Panc1 (cell line): ENCODE measurements at regions not wholly inside any gene's neighbourhood (a gene's known extent, or its start where the extent isn't known, plus 50 kb on each side); places are given as distances from the start of the nearest gene placed in this dataset.

Source experiments
- ATAC-seq: fragments of 200-7000 bp; cut with Tn5 transposase; 2 replicates; pipeline ENCODE4 v1.9.1; 2020; ENCODE audit warnings: mild to moderate bottlenecking, moderate library complexity
- BruUV-seq: library from RNA; stranded (reverse); fragments of 400-500 nt; replicated peaks from 2 replicates; lab custom pipeline; 2021; lab: Mats Ljungman, UMichigan
- CTCF ChIA-PET: fragments of 300-600 bp; sonication (Branson Sonifier 250); formaldehyde crosslinking; loops from one replicate; lab custom pipeline; 2022; ENCODE audit warnings: antibody characterized with exemption; lab: Charles Lee
- POLR2A ChIA-PET: fragments of 300-600 bp; sonication (Branson Sonifier 250); formaldehyde crosslinking; loops from one replicate; lab custom pipeline; 2022; ENCODE audit warnings: antibody characterized with exemption; lab: Charles Lee
- DNase-seq: peaks from one replicate; pipeline ENCODE4 v3.0.0-alpha.2; 2010; ENCODE audit warnings: low read depth, low spot score
- H3K27ac ChIP-seq: 2 replicates; pipeline ENCODE4 v1.5.1; 2011; ENCODE audit warnings: mild to moderate bottlenecking, low read length, inconsistent platforms
- H3K27me3 ChIP-seq: fragments of 200-500 bp; sonication (Bioruptor generic); 2 replicates; pipeline ENCODE4 v1.6.0; 2014; ENCODE audit warnings: low read length, inconsistent platforms; ENCODE audit not compliant: control insufficient read depth, insufficient read depth
- H3K36me3 ChIP-seq: fragments of 200-500 bp; sonication (Bioruptor generic); 2 replicates; pipeline ENCODE4 v1.5.1; 2014; ENCODE audit warnings: inconsistent platforms, mild to moderate bottlenecking, low read length, moderate library complexity; ENCODE audit not compliant: control insufficient read depth, insufficient read depth
- H3K4me1 ChIP-seq: 2 replicates; pipeline ENCODE4 v1.5.1; 2011; ENCODE audit warnings: inconsistent platforms, mild to moderate bottlenecking, low read length, moderate library complexity; ENCODE audit not compliant: control insufficient read depth, insufficient read depth
- H3K4me3 ChIP-seq, 2 experiments: 2 replicates each; pipeline ENCODE4 v1.5.1; 2011 to 2012; ENCODE audit warnings: low read depth in 2 of 2, low read length in 2 of 2, mild to moderate bottlenecking in 2 of 2, inconsistent platforms in 1 of 2, moderate library complexity in 1 of 2
- H3K9me3 ChIP-seq: fragments of 200-500 bp; sonication (Bioruptor generic); 2 replicates; pipeline ENCODE4 v1.5.1; 2014; ENCODE audit warnings: low read depth, mild to moderate bottlenecking, inconsistent platforms, low read length, moderate library complexity; ENCODE audit not compliant: control insufficient read depth, insufficient read depth
- POLR2AphosphoS5 ChIP-seq: IDR thresholded peaks from 2 replicates; pipeline ENCODE4 v1.6.1; 2012; ENCODE audit warnings: mild to moderate bottlenecking, low read depth, low read length, moderate library complexity
- SIN3A ChIP-seq: IDR thresholded peaks from 2 replicates; pipeline ENCODE4 v1.6.1; 2012; ENCODE audit warnings: low read depth, mild to moderate bottlenecking, low read length, moderate library complexity, borderline replicate concordance; ENCODE audit not compliant: insufficient read depth
- TCF7L2 ChIP-seq: IDR thresholded peaks from 2 replicates; pipeline ENCODE4 v1.6.1; 2011; ENCODE audit warnings: mild to moderate bottlenecking, low read depth, low read length, inconsistent platforms
- in situ Hi-C: cut with HindIII; loops from 2 replicates; pipeline ENCODE4 v1.10.0; 2016; ENCODE audit warnings: low sequenced_read_pairs, low pct_unique_long_range_greater_than_20kb
- intact Hi-C: fragments of 100-400 bp; cut with micrococcal nuclease; formaldehyde crosslinking; loops from one replicate; pipeline ENCODE4 v1.10.0; 2022; ENCODE audit not compliant: unreplicated experiment
- TF ChIP-seq, protein P1 (sequence below), 2 experiments: IDR thresholded peaks; 2 replicates each; pipeline ENCODE4 v1.6.1; 2011 to 2012; ENCODE audit warnings: low read depth in 2 of 2, control low read depth in 1 of 2, low read length in 1 of 2, mild to moderate bottlenecking in 1 of 2, moderate library complexity in 1 of 2; ENCODE audit not compliant: insufficient read depth in 1 of 2
- TF ChIP-seq, protein P2 (sequence below): fragments of 450-650 bp; IDR thresholded peaks from 2 replicates; pipeline ENCODE4 v1.5.1; 2017; ENCODE audit warnings: mild to moderate bottlenecking

DNA sequence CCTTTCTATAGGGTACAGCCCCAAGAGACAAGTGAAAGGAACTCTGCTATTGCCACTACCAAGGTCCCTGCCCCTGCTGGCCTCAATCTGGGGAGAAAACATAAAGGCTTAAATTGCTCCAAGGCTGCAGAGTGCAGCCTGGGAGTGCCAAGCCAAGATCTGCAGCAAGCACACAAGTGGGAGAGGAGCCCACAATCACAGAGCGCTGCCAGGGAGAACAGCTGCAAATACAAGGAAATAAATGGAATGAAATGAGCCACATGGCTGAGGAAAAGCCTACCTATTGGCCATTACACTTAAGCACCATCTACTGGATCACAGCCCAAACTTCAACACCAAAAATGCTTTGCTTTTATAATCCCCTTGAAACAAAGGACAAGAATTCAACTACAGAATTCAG lies 582.4 kb downstream of the FAM133A start:
- in situ Hi-C loops (no loop called here), intact Hi-C loops (no loop called here)
- TF ChIP-seq POLR2AphosphoS5: no peak
- TF ChIP-seq, protein P1, sequence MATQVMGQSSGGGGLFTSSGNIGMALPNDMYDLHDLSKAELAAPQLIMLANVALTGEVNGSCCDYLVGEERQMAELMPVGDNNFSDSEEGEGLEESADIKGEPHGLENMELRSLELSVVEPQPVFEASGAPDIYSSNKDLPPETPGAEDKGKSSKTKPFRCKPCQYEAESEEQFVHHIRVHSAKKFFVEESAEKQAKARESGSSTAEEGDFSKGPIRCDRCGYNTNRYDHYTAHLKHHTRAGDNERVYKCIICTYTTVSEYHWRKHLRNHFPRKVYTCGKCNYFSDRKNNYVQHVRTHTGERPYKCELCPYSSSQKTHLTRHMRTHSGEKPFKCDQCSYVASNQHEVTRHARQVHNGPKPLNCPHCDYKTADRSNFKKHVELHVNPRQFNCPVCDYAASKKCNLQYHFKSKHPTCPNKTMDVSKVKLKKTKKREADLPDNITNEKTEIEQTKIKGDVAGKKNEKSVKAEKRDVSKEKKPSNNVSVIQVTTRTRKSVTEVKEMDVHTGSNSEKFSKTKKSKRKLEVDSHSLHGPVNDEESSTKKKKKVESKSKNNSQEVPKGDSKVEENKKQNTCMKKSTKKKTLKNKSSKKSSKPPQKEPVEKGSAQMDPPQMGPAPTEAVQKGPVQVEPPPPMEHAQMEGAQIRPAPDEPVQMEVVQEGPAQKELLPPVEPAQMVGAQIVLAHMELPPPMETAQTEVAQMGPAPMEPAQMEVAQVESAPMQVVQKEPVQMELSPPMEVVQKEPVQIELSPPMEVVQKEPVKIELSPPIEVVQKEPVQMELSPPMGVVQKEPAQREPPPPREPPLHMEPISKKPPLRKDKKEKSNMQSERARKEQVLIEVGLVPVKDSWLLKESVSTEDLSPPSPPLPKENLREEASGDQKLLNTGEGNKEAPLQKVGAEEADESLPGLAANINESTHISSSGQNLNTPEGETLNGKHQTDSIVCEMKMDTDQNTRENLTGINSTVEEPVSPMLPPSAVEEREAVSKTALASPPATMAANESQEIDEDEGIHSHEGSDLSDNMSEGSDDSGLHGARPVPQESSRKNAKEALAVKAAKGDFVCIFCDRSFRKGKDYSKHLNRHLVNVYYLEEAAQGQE (IDR thresholded peaks at IDR 0.05; ENCODE audit: insufficient read depth in 1 of 2, low read depth in 2 of 2, low read length in 1 of 2): no peak
- TF ChIP-seq SIN3A: no peak
- TF ChIP-seq TCF7L2: no peak
- TF ChIP-seq, protein P2, sequence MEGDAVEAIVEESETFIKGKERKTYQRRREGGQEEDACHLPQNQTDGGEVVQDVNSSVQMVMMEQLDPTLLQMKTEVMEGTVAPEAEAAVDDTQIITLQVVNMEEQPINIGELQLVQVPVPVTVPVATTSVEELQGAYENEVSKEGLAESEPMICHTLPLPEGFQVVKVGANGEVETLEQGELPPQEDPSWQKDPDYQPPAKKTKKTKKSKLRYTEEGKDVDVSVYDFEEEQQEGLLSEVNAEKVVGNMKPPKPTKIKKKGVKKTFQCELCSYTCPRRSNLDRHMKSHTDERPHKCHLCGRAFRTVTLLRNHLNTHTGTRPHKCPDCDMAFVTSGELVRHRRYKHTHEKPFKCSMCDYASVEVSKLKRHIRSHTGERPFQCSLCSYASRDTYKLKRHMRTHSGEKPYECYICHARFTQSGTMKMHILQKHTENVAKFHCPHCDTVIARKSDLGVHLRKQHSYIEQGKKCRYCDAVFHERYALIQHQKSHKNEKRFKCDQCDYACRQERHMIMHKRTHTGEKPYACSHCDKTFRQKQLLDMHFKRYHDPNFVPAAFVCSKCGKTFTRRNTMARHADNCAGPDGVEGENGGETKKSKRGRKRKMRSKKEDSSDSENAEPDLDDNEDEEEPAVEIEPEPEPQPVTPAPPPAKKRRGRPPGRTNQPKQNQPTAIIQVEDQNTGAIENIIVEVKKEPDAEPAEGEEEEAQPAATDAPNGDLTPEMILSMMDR: no peak
- CTCF ChIA-PET: no interaction called here
- ATAC-seq (no peak), DNase-seq (no peak)
- POLR2A ChIA-PET: no interaction called here
- Histone ChIP-seq H3K4me1 (no peaks in the 10 kb centered on the region), H3K27ac (no peak overlapping the region), H3K27me3 (no peaks in the 10 kb centered on the region), H3K9me3 (no peaks in the 10 kb centered on the region), H3K36me3 (no peaks in the 10 kb centered on the region), H3K4me3 (no peak overlapping the region)
- BruUV-seq: no TSS peak

DNA sequence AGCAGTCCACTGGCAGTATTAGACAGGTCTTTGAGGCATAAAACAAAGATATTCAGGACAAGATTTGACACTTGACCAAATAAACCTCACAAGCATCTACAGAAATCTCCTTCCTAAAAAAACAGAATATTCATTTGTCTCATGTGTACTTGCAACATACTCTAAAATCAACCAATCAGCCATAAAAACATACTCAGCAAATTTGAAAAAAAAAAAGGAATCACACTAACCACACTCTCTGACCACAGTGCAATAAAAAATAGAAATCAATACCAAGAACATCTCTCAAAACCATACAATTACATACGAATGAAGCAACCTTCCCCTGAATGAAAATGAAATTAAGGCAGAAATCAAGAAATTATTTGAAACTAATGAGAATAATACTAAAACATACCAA lies 591.3 kb downstream of the FAM133A start:
- no TSS peak for BruUV-seq
- in situ Hi-C loops: no loop called here
- Histone ChIP-seq H3K27ac (no peak overlapping the region), H3K9me3 (no peaks in the 10 kb centered on the region), H3K36me3 (no peaks in the 10 kb centered on the region), H3K27me3 (no peaks in the 10 kb centered on the region), H3K4me1 (no peaks in the 10 kb centered on the region), H3K4me3 (no peak overlapping the region)
- ATAC-seq: no peak
- CTCF ChIA-PET: no interaction called here
- no peak for TF ChIP-seq SIN3A
- TF ChIP-seq POLR2AphosphoS5: no peak
- TF ChIP-seq, protein P2: no peak
- no peak for TF ChIP-seq TCF7L2
- TF ChIP-seq, protein P1 (IDR thresholded peaks at IDR 0.05; ENCODE audit: insufficient read depth in 1 of 2, low read depth in 2 of 2, low read length in 1 of 2): no peak
- intact Hi-C loops: no loop called here
- POLR2A ChIA-PET: no interaction called here
- no peak for DNase-seq
